Psoas muscle (tissue), 7 donors: ENCODE measurements at regions not wholly inside any gene's neighbourhood (a gene's known extent, or its start where the extent isn't known, plus 50 kb on each side); places are given as distances from the start of the nearest gene placed in this dataset.

Experiments used
- ATAC-seq, 4 donors: fragments of 200-7000 bp; cut with Tn5 transposase; one replicate each; pipeline ENCODE4 v1.9.1; 2020; ENCODE audit warnings: moderate library complexity in 3 of 4, mild to moderate bottlenecking in 2 of 4
- DNase-seq, 2 donors: peaks; one replicate each; pipeline ENCODE4 v3.0.0-alpha.2; 2020
- H3K27ac ChIP-seq: fragments of 200-600 bp; one replicate; pipeline ENCODE4 v1.8.0; 2022
- H3K27me3 ChIP-seq, 3 donors: fragments of 200-600 bp in 1 of 3; one replicate each; pipeline versions ENCODE4 v1.6.1 to v1.8.0; 2013 to 2022; ENCODE audit warnings: low read length in 2 of 3, mild to moderate bottlenecking in 2 of 3, moderate library complexity in 1 of 3; ENCODE audit not compliant: insufficient read depth in 3 of 3
- H3K36me3 ChIP-seq, 2 donors: fragments of 200-600 bp in 1 of 2; one replicate each; pipeline versions ENCODE4 v1.6.1 to v1.8.0; 2013 to 2022; ENCODE audit warnings: low read depth in 1 of 2, mild to moderate bottlenecking in 1 of 2, moderate library complexity in 1 of 2; ENCODE audit not compliant: insufficient read depth in 1 of 2
- H3K4me1 ChIP-seq: fragments of 200-600 bp; one replicate; pipeline ENCODE4 v1.8.0; 2022
- H3K4me3 ChIP-seq: fragments of 200-600 bp; one replicate; pipeline ENCODE4 v1.8.0; 2022; ENCODE audit warnings: mild to moderate bottlenecking
- H3K9me3 ChIP-seq: fragments of 200-600 bp; one replicate; pipeline ENCODE4 v1.8.0; 2022
- WGBS, 3 donors: extraction: QIAGEN DNeasy Blood & Tissue Kit; methylation state at CpG; one replicate each; pipeline versions ENCODE4 v1.1.6 to v1.1.7; 2013; 5-methylcytosine and 5-hydroxymethylcytosine counted together
- intact Hi-C, 2 donors: fragments of 100-400 bp; cut with DNase I; formaldehyde crosslinking; loops; one replicate each; pipeline versions ENCODE4 v1.11.0 to v1.14.2; 2022
- TF ChIP-seq, protein P1 (sequence below): fragments of 200-600 bp; IDR thresholded peaks from one replicate; pipeline ENCODE4 v1.8.0; 2022; ENCODE audit warnings: antibody characterized with exemption
- donor health status: healthy with polysubstance abuse.
- donor health status: DM: no; HTN: no; CAD: no; lungs with moderate emphysema.
- donor health status: Bipolar disorder and iron deficiency.
- donor health status: healthy.
- donor health status: DM: yes; HTN: yes; CAD: no.
- donor health status: DM: no; HTN: no; CAD: no.
- donor health status: DM: yes; HTN: yes; CAD: no.

DNA sequence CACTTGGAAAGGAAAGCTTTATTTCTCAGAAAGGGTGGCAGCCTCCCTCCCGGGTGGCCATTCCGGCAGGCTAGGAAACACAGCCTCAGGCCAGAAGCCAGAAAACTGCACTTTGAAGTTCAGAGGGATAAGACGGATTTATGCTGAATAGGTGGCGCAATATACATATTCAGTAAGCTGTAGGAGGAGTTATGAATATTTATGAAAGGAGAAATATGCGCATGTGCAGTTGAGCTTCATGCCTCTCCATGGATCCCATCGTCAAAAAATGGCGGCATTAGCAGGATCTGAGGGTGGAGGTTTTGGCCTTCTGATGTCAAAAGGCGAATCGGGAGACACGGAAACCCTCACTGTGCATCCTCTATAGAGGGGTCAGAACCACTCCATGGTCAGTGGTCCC is 82.3 kb downstream of the KATNIP start:
- no peaks in the 10 kb centered on the region for H3K9me3 ChIP-seq
- WGBS, 3 donors = 97 to 98% (median 98%) methylated on average over 10 of the region's 10 CpGs
- H3K4me3 ChIP-seq = no peak overlapping the region
- no peak for ATAC-seq
- no peaks in the 10 kb centered on the region for H3K4me1 ChIP-seq
- no peaks in the 10 kb centered on the region for H3K27me3 ChIP-seq
- TF ChIP-seq, protein P1, sequence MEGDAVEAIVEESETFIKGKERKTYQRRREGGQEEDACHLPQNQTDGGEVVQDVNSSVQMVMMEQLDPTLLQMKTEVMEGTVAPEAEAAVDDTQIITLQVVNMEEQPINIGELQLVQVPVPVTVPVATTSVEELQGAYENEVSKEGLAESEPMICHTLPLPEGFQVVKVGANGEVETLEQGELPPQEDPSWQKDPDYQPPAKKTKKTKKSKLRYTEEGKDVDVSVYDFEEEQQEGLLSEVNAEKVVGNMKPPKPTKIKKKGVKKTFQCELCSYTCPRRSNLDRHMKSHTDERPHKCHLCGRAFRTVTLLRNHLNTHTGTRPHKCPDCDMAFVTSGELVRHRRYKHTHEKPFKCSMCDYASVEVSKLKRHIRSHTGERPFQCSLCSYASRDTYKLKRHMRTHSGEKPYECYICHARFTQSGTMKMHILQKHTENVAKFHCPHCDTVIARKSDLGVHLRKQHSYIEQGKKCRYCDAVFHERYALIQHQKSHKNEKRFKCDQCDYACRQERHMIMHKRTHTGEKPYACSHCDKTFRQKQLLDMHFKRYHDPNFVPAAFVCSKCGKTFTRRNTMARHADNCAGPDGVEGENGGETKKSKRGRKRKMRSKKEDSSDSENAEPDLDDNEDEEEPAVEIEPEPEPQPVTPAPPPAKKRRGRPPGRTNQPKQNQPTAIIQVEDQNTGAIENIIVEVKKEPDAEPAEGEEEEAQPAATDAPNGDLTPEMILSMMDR = no peak
- no peak for DNase-seq
- intact Hi-C loops = no loop called here
- H3K36me3 ChIP-seq = peaks cover 0 to 12% of the 10 kb centered on the region in 2 donors
- H3K27ac ChIP-seq = no peak overlapping the region

- 97 to 98% (median 97%) methylated on average over 3 of the region's 3 CpGs for WGBS, 3 donors
- intact Hi-C loops = no loop called here
- Histone ChIP-seq H3K36me3 (peaks cover 0 to 12% of the 10 kb centered on the region in 2 donors), H3K27me3 (no peaks in the 10 kb centered on the region), H3K4me1 (no peaks in the 10 kb centered on the region), H3K9me3 (no peaks in the 10 kb centered on the region), H3K4me3 (no peak overlapping the region), H3K27ac (no peak overlapping the region)
- ATAC-seq (no peak), DNase-seq (no peak)
- TF ChIP-seq, protein P1 = no peak
Measured at GRCh38 chr16:27633221-27633620, 83.3 kb downstream of the KATNIP start.

- H3K36me3 ChIP-seq = peaks cover 0 to 12% of the 10 kb centered on the region in 2 donors
- ATAC-seq = no peak
- H3K4me1 ChIP-seq = no peaks in the 10 kb centered on the region
- H3K27me3 ChIP-seq = no peaks in the 10 kb centered on the region
- H3K27ac ChIP-seq = no peak overlapping the region
- no peak overlapping the region for H3K4me3 ChIP-seq
- intact Hi-C loops = no loop called here
- no peak for DNase-seq
- no peaks in the 10 kb centered on the region for H3K9me3 ChIP-seq
- TF ChIP-seq, protein P1 = no peak
Measured at GRCh38 chr16:27633721-27634120, 83.8 kb downstream of the KATNIP start.

DNA sequence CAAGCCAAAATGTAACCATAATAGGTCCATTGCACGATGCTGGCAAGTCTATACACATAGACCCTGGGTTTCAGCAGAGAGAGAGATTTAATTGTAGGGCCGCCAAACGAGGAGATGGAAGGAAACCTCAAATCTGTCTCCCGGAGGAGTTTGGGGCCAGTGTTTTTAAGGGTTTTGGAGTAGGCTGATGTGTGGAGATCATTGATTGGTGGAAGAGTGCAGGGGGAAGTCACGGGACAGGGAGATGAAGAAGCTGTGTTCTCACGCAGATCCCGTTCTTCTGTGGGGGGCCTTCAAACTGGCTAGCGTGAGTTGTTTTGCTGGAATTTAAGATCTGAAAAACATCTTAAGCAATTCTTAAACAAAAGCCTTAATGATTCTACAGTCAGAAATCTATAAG is 84.8 kb downstream of the KATNIP start:
- ATAC-seq (no peak), DNase-seq (no peak)
- 81 to 85% (median 84%) methylated on average over 8 of the region's 8 CpGs for WGBS, 3 donors
- intact Hi-C loops = loop anchor here in 1 of 2 donors (5.0 kb wide), 1 partner anchor 233 kb away; no protein-coding TSS in a partner anchor
- H3K27me3 ChIP-seq = no peaks in the 10 kb centered on the region
- TF ChIP-seq, protein P1 = no peak
- H3K9me3 ChIP-seq = no peaks in the 10 kb centered on the region
- H3K27ac ChIP-seq = no peak overlapping the region
- no peak overlapping the region for H3K4me3 ChIP-seq
- H3K36me3 ChIP-seq = peaks cover 0 to 12% of the 10 kb centered on the region in 2 donors
- H3K4me1 ChIP-seq = no peaks in the 10 kb centered on the region
